ENCODE measurements at regions not wholly inside any gene's neighbourhood (a gene's known extent, or its start where the extent isn't known, plus 50 kb on each side); places are given as distances from the start of the nearest gene placed in this dataset.
"Not testable (repeated sequence)": the region's sequence is repeated elsewhere in the genome, so short reads cannot be mapped to it uniquely, and the experiment has no call there.

- DNase-seq, result no peak
Observed at GRCh38 chr3:197430502-197430901, 125.3 kb downstream of the BDH1 start.

DNA sequence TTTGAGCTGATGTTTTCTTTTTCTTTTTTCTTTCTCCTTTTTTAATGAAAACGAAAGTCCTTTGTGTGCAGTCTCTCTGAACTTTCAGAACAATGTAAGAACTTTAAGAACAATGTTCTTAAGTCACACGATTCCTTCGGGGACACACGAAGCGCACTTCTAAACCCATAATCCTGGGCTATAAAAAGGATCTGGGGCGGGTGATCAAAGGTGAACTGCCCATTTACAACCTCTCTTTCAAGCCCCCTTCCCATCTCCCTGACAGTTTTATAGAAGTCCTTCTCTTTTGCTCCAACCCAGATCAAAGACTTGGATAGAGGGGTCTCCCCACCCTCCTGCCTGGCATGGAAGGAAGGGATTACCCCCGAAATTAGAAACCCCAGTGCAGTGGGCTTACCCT is 126.8 kb downstream of the BDH1 start:
- DNase-seq, result no peak

GRCh38 chr3:197428117-197428801 is 127.5 kb downstream of the BDH1 start:
- DNase-seq, result no peak

DNA sequence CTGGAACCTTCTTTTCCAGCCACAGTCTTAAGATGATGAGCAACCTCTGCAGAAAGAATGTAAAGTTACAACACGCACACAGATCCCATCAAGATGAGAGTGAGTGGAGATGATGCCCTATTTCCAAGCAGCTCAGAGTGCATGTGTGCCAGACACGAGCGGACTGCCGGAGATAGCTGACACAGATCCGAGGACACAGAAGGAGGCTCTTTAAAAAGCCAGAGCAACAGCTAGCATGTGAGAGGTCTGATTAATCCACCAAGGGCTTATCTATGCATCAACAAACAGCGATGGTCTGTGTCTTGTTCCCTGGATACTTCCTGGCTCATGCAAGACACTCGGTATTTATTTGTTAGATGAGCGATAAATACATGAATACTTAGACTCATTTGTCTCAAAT is 128.6 kb upstream of the DLG1 start:
- no peak for DNase-seq

- DNase-seq, result peak; percentile 21
Observed at GRCh38 chr3:197426121-197426566, 127.7 kb upstream of the DLG1 start.

DNA sequence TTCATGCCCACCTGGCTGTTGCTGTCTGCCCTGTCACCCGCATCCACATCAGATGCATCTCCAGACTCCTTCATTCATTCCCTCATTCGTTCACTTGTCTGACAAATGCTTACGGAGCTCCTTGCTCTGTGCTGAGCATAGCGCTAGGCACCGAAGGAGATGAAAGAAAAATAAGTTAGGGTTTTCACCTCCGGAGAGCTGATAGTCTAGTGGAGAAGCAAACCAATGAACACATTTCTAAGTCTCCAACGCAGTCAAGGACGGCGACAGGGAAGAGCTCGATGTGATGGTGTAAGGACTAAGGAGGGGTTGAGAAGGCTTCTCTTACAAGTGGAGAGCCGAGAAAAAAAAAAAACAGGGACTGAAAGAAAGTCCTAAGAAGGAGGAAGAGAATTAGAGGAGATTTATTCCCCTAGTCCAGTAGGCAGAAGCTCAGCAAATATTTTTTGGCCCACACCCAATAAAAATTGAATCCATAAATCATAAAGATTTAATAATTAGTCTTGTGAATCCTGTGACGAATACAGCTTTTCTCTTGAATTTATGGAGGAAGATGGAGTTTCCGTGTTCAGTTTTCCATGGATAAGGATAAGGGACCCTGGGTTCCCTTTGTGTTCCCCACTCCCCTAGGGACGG is 127.2 kb upstream of the DLG1 start:
- DNase-seq, result no peak

- DNase-seq, result no peak
Observed at GRCh38 chr3:197424674-197425484, 126.5 kb upstream of the DLG1 start.

GRCh38 chr3:197424266-197424665 is 125.9 kb upstream of the DLG1 start:
- no peak for DNase-seq

DNA sequence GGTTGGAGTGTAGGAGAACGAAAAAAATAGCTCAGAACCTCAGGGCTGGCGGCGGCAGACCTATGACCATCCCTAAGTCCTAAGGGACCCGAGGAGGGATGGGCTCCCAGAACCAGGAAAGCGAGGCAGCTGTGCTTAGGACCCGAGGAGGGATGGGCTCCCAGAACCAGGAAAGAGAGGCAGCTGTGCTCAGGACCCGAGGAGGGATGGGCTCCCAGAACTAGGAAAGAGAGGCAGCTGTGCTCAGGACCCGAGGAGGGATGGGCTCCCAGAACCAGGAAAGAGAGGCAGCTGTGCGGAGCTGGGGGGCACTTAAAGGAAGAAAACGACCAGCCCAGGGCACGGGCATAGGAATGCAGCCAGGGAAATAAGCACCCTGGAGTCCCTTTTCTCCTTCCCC is 125.0 kb upstream of the DLG1 start:
- DNase-seq, result no peak

- DNase-seq, result no peak
Observed at GRCh38 chr3:197422506-197422905, 124.1 kb upstream of the DLG1 start.

DNA sequence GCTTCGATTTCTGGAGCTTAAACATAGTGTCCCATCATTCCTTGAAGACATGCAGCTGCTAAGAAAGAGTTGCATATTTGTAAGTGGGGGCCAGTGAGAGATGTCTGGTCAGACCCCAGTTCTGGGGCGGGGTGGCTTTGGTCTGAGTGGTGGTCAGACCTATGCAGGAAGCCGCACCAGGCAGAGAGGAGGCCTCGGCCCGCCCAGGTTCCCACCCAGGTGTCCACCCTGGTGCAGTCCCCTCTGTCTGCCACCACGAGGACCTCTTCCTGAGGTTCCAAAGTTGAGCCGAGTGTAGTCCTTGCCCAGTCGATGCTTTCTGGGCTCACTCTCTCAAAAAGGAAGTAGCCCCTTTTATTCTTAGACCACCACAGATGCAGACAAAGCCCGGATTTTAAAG is 122.6 kb upstream of the DLG1 start:
- DNase-seq, result no peak

GRCh38 chr3:197420566-197420965 is 122.2 kb upstream of the DLG1 start:
- DNase-seq, result no peak

- DNase-seq, result no peak
Observed at GRCh38 chr3:197420115-197420514, 121.7 kb upstream of the DLG1 start.

DNA sequence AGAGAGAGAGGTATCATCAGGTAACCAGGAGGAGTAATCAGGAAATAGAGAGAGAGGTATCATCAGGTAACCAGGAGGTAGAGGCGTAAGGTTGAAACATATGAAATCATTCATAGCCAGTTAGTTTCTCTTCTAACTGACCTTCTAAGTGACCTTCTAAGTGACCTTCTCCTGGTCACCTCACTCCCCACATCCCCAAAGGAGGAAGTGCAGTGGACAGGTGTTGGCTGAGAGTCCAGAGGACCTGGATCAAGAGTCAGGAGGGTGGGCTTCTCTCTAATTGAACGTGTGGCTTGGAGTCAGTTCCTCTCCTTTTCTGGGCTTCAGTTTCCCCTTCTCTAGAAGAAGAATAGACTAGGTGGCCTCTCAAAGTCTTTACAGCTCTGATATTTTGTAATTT is 121.3 kb upstream of the DLG1 start:
- DNase-seq, result no peak

DNA sequence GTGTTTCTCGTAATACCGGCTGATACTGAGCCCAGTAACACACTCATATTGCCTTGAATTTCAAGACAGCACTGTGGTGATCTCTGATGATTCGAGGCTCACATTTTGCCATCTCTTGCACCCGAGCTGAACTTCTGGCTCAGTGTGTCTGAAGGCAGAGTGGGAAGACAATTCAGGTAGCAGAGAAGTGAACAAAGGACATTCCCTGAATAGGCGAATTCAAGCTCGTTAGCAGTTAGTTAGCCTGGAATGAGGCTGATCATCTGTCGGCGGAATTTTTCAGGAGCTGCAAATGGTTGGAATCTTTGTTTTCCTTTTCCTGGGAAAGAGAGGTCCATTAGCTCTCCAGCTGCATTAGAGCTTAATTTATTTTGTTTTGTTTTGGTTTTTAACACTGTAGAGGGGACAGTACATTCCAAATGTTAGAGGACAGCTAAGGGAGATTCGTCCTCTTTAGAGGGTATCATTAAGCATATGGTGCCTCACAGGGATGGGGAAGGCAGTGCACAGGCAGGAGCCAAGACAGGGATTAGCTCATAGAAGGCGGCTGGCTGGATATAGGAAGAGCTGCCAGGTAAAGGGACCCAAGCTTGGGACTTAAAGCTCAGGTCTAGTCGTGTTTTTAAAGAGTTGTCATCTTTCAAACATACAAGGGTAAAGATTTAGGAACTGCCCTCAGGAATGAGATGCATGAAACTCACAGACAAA is 119.7 kb upstream of the DLG1 start:
- no peak for DNase-seq

DNA sequence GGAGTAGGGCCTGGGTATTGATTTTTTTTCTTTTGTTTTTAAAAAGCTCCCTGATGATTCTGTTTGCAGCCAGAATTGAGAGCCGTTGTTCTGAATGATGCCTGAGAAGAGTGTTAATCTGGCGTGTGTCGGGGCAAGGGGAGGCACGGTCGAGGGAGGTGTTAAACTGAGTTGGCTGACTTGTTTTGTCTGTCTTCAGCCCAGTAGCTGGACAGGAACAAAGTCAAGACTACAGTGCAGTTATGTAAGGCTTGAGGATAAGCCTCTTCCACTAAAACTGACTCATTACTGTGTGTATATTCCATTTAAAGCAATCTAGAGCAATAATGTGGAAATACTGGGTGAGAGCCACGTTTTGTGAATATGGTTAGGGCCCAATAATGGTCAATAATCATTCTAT is 119.0 kb upstream of the DLG1 start:
- DNase-seq, result no peak

DNA sequence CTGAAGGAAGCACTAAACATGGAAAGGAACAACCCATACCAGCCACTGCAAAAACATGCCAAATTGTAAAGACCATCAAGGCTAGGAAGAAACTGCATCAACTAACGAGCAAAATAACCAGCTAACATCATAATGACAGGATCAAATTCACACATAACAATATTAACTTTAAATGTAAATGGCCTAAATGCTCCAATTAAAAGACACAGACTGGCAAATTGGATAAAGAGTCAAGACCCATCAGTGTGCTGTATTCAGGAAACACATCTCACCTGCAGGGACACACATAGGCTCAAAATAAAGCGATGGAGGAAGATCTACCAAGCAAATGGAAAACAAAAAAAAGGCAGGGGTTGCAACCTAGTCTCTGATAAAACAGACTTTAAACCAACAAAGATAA is 113.5 kb upstream of the DLG1 start:
- DNase-seq, result not testable (repeated sequence)

DNA sequence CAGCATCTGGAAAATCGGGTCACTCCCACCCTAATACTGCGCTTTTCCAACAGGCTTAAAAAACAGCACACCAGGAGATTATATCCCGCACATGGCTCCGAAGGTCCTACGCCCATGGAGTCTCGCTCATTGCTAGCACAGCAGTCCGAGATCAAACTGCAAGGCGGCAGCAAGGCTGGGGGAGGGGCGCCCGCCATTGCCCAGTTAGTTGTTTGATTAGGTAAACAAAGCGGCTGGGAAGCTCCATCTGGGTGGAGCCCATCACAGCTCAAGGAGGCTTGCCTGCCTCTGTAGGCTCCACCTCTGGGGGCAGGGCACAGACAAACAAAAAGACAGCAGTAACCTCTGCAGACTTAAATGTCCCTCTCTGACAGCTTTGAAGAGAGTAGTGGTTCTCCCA is 111.8 kb upstream of the DLG1 start:
- not testable (repeated sequence) for DNase-seq

DNA sequence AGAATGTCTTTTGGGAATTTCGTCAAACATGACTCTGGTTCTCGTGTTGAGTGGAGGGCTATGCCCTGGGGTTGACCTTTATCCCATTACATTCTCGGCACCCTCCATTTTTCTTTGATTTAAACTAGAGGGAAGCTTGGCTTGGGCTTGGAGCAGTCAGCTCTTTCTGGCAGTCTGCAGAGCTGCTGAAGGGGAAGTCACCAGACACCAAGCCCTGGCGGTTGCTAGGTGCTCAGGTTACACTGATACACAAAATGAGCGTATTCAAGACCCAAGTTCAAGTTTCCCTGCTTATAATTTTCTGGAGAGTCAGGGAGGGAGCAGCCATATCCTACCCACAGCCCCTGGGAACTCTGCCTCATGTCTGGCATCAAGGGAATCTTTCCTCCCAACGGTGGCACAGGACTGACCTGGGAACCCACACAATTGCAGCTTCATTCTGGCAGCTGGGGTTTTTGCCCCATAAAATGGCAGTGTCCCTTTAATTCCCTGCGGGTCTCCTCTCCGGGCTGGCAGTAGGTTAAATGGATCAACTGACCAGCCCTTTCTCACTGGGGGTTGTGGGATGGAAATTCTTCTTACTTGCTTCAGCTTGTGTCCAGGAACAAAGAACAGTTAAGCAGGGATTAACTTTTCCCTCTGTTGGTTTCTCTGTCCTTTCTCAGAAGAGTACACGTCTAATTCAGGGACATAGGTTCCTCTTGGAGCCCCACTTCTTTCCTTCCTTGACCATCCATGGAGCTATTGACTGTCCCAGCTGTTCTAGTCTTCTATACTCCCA is 110.0 kb upstream of the DLG1 start:
- DNase-seq, result no peak

DNA sequence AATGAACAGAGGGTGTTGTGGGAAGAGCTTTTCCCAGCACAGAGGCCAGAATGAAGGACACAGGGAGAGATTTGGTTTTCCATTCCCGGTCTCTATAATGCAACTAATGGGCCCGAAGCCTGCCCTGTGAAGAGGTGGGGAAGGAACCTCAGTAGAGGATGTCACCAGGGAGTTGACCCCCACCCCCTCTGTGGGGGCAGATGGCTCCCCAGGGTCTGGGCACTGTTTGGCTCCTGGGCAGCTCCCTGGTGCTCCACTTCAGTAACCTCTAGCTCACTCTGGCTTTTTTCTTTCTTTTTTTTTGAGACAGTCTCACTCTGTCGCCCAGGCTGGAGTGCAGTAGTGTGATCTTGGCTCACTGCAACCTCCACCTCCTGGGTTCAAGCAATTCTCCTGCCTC is 109.1 kb upstream of the DLG1 start:
- DNase-seq, result no peak

- DNase-seq, result no peak
Observed at GRCh38 chr3:197407053-197407452, 108.6 kb upstream of the DLG1 start.

- DNase-seq, result no peak
Observed at GRCh38 chr3:197406266-197406665, 107.9 kb upstream of the DLG1 start.

DNA sequence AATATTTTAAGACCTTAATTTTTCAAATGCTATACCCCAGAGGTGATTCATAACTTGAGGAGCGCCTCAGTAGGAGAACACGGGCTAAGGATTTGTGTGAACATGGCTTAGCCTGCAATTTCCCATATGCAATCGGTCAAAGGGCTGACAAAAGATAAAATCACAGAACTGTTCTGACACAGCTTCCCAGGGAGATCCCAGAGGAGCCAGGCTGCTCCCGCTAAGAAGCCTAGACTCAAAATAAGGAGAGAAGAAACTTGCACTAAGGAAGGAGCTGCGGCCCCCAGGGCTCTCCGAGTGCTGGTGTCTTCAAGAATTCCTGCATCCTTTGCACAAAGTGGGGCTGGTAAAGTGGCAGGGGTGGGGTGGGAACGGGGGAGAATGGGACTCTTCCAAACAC is 106.3 kb upstream of the DLG1 start:
- DNase-seq, result no peak
